ENCODE measurements at regions not wholly inside any gene's neighbourhood (a gene's known extent, or its start where the extent isn't known, plus 50 kb on each side); places are given as distances from the start of the nearest gene placed in this dataset.
A peak's percentile ranks its signal among the peaks of the same experiment; 100 is the strongest.

DNA sequence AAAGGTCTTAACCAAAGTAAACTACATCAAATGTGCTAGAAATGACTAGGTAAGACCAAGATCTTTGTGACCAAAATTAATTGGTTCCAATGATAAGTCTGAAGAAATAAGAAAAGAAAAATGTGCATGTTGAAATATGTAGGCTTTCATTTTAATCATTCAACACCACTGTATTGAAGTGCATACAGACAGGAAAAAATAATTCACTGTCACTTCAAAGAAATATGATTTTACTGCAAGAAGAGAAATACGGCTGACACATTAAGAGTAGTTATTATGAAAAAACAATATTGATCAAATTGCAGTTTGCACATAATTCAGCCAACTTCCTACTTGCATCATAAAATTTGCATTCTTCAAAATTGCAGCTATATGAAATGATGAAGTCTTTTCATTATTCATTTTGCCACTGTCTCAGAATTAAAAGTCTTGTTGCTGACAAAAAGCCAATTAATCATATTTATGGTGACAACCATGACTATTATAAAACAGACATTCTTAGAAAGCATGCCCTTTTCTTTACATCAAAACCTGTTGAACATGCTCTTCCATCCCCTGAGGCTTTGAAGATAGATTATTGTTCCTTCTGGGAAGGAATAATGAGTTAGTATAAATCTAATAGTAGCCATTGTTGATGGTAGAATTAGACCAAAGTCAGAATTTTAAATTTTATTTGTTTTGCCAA lies 405.9 kb upstream of the MAD2L1 start:
- no peak overlapping the region for H3K4me3 ChIP-seq (ENCODE audit: low read length)
- TF ChIP-seq, protein P1, sequence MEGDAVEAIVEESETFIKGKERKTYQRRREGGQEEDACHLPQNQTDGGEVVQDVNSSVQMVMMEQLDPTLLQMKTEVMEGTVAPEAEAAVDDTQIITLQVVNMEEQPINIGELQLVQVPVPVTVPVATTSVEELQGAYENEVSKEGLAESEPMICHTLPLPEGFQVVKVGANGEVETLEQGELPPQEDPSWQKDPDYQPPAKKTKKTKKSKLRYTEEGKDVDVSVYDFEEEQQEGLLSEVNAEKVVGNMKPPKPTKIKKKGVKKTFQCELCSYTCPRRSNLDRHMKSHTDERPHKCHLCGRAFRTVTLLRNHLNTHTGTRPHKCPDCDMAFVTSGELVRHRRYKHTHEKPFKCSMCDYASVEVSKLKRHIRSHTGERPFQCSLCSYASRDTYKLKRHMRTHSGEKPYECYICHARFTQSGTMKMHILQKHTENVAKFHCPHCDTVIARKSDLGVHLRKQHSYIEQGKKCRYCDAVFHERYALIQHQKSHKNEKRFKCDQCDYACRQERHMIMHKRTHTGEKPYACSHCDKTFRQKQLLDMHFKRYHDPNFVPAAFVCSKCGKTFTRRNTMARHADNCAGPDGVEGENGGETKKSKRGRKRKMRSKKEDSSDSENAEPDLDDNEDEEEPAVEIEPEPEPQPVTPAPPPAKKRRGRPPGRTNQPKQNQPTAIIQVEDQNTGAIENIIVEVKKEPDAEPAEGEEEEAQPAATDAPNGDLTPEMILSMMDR (conservative IDR thresholded peaks at IDR 0.05; ENCODE audit: low read depth, low read length): no peak
- DNase-seq (ENCODE audit: low read depth): no peak

DNA sequence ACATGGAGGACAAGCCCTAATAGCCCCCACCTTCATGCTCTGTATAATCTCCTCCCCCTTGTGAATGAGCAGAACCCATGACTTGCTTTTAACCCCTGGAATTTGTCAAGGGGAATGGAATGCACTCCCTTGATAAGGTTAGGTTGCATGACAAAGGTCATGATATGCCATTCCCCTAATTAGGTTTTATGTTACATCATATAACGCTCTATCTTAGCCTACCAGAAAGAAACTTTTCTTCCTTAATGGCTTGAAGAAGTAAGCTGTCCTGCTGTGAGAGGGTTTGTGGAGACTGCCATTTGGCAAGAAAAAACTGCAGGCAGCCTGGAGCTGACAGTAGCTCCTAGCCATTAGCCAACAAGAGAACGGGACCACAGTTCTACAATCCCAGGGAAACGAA lies 399.8 kb upstream of the MAD2L1 start:
- peak; percentile 12 for DNase-seq (ENCODE audit: low read depth)
- TF ChIP-seq, protein P1 (conservative IDR thresholded peaks at IDR 0.05; ENCODE audit: low read depth, low read length): no peak
- no peak overlapping the region for H3K4me3 ChIP-seq (ENCODE audit: low read length)

DNA sequence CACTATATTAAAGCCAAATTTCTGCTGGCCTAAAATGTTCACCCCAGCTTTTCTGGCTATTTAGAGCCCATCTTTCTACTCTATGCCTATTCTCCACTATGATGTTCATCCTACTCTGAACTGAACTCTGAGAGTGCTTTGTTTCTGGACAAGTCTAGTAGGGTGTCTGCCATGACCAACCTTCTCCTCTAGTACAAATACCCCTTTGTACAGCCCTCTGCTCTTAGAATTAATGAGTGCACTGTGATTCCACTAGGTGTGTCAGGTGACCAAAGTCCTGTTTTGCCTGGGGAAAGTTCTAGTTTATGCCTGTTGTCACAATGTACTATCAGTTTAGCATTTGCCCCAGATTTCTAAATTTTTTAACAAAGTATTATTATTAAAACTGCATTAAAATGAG lies 388.1 kb upstream of the MAD2L1 start:
- no peak for DNase-seq (ENCODE audit: low read depth)
- no peak overlapping the region for H3K4me3 ChIP-seq (ENCODE audit: low read length)
- TF ChIP-seq, protein P1 (conservative IDR thresholded peaks at IDR 0.05; ENCODE audit: low read depth, low read length): no peak

DNA sequence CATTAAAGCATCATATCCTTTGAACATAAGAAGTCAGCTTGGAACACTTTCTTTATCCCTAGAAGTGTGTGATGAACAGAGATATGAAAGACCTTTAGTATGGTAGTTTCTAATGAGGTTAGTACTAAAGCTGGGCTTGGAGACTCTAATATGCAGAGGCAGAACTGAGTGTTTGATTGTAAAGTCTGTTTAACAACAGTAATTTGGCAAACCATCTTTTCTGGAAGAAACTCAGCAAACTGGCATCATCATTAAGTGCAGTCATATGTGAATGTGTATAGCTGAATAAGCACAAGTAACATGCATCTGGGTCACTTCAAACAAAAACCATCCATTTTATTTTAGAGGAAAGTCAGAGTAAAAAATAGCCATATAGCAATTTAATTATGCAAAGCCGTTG lies 385.9 kb upstream of the MAD2L1 start:
- H3K4me3 ChIP-seq (ENCODE audit: low read length): no peak overlapping the region
- TF ChIP-seq, protein P1 (conservative IDR thresholded peaks at IDR 0.05; ENCODE audit: low read depth, low read length): no peak
- no peak for DNase-seq (ENCODE audit: low read depth)

DNA sequence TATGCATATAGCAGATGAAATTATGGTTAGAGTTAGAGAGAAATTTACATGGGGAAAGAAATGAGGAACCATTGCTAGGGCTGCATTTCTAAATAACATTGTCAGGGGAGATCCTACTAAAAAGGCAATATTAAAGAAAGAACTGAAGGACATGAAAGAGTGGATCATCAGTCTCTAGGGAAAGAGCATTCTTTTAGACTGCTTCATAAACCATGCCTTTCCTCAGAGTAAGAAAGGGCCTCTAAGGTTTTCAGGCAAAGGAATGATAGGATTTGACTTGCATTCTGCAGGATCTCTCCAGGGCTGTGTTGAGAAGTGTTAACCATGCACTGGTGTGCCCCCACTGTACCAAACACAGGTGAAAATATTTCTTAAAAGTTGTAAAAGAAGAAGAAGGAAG lies 385.4 kb upstream of the MAD2L1 start:
- TF ChIP-seq, protein P1 (conservative IDR thresholded peaks at IDR 0.05; ENCODE audit: low read depth, low read length): no peak
- DNase-seq (ENCODE audit: low read depth): no peak
- no peak overlapping the region for H3K4me3 ChIP-seq (ENCODE audit: low read length)

DNA sequence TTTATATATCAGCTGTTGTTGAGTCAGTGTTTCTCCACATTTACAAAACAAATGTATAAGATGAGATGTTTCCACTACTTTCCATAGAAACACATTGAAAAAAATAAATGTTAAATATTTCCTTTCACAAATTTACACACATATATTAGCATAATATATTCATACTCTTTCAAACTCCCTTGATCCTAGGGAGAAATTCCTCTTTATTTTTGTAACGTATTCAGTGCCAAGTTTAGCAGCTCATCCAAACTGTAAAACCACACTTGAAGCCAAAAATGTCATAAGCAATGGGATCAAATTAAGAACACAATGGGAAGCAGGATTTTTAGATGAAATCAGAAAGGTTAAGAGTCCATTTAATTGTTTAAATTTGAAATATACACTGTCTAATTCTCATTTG lies 381.1 kb upstream of the MAD2L1 start:
- H3K4me3 ChIP-seq (ENCODE audit: low read length): no peak overlapping the region
- TF ChIP-seq, protein P1 (conservative IDR thresholded peaks at IDR 0.05; ENCODE audit: low read depth, low read length): no peak
- no peak for DNase-seq (ENCODE audit: low read depth)

DNA sequence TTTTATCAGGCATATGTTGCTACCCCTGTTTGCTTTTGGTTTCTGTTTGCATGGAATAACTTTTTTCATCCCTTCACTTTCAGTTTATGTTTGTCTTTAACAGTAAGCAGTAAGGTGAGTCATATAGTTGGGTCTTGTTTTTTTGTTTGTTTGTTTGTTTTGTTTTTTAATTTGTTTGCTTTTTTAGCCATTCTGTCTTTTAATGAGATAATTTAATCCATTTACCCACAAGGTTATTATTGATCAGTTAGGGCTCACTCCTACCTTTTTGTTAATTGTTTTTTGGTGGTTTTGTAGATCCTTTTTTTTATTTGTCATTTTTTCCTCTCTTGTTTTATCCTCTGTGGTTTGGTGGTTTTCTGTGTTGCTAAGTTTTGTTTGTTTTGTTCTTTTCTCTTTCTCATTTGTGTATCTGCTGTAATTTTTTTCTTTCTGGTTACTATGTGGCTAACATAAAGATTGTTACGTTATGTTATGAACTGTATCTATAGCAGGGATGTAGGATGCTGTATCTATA lies 379.5 kb upstream of the MAD2L1 start:
- DNase-seq (ENCODE audit: low read depth): no peak
- no peak overlapping the region for H3K4me3 ChIP-seq (ENCODE audit: low read length)
- TF ChIP-seq, protein P1 (conservative IDR thresholded peaks at IDR 0.05; ENCODE audit: low read depth, low read length): no peak

Measured in retinal pigment epithelial cell (primary cell).